ENCODE measurements at regions not wholly inside any gene's neighbourhood (a gene's known extent, or its start where the extent isn't known, plus 50 kb on each side); places are given as distances from the start of the nearest gene placed in this dataset.

DNA sequence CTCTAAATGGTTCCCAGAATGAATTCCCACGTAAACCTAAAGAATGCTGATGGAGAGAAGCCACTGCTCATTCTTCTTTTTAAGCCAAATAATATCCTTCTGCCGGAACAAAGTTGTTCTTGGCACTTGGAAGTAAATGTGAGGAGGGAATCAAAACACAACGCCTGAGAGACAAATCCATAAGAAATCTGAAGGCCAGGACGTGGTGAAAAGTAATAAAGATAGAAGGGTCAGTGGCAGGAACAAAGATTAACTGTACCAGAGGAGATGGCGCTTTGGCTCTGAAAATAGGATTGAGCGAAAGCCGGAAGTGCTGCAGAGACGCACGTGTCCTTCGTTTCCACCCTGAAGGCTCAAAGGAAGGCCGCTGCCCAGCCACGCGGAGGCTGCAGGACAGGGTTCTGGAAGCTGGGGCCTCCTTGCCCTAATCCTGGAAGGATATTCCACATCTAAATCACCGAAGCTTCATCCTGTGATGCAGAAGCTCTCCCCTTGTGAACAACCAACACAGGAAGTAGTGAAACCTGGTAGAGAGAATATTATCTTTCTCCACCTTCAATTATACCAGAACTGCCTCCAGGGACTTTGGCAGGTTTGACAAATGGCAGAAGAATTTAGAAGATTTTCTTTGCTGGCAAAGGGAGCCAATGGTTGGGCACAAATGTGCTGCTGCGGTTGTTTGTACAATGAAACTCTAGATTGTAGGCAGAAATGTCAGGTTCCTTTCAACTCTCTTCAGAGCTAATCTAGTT, 214.6 kb upstream of the SERP2 start:
- Mint-ChIP-seq H3K4me1 (ENCODE audit: low read depth) (peaks cover 21% of the 10 kb centered on the region), H3K27ac (no peak overlapping the region), H3K36me3 (ENCODE audit: low read depth) (no peaks in the 10 kb centered on the region), H3K9me3 (no peaks in the 10 kb centered on the region), H3K27me3 (ENCODE audit: insufficient read depth) (peaks cover 34% of the 10 kb centered on the region), H3K4me3 (no peak overlapping the region)
- no peak for DNase-seq
- TF ChIP-seq, protein P1, sequence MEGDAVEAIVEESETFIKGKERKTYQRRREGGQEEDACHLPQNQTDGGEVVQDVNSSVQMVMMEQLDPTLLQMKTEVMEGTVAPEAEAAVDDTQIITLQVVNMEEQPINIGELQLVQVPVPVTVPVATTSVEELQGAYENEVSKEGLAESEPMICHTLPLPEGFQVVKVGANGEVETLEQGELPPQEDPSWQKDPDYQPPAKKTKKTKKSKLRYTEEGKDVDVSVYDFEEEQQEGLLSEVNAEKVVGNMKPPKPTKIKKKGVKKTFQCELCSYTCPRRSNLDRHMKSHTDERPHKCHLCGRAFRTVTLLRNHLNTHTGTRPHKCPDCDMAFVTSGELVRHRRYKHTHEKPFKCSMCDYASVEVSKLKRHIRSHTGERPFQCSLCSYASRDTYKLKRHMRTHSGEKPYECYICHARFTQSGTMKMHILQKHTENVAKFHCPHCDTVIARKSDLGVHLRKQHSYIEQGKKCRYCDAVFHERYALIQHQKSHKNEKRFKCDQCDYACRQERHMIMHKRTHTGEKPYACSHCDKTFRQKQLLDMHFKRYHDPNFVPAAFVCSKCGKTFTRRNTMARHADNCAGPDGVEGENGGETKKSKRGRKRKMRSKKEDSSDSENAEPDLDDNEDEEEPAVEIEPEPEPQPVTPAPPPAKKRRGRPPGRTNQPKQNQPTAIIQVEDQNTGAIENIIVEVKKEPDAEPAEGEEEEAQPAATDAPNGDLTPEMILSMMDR (IDR thresholded peaks at IDR 0.05) = no peak

DNA sequence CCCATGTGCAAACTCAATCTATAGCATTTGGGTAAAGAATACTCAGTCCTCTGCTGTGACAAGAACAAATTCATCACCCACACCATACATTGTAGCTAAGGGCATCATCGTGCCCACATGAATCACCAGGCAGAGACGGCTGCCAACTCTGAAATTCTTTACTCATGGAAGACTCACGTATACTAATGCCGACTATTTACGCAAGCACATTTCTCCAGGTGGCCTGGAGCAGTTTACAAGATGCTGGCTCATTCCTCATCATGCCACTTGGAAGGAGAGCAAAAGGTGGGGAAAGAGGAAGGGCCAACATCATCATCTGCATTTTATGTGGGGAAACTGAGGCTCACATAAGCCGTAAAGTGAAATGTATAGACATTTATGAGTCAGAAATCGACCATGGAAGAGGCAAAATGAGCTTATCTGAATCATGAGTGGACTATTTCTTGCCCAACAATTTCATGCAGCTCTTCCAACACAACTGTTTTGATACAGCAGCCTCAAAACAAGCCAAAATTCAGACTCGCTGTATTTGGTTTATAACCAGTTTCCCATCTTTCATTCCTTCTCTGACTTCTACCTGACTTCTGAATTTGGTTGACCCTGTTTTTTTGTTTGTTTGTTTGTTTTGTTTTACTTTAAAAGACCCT, 213.9 kb upstream of the SERP2 start:
- TF ChIP-seq, protein P1 (IDR thresholded peaks at IDR 0.05) = no peak
- no peak overlapping the region for H3K27ac Mint-ChIP-seq
- no peaks in the 10 kb centered on the region for H3K9me3 Mint-ChIP-seq
- peaks cover 21% of the 10 kb centered on the region for H3K4me1 Mint-ChIP-seq (ENCODE audit: low read depth)
- peaks cover 37% of the 10 kb centered on the region for H3K27me3 Mint-ChIP-seq (ENCODE audit: insufficient read depth)
- no peaks in the 10 kb centered on the region for H3K36me3 Mint-ChIP-seq (ENCODE audit: low read depth)
- no peak for DNase-seq
- no peak overlapping the region for H3K4me3 Mint-ChIP-seq

DNA sequence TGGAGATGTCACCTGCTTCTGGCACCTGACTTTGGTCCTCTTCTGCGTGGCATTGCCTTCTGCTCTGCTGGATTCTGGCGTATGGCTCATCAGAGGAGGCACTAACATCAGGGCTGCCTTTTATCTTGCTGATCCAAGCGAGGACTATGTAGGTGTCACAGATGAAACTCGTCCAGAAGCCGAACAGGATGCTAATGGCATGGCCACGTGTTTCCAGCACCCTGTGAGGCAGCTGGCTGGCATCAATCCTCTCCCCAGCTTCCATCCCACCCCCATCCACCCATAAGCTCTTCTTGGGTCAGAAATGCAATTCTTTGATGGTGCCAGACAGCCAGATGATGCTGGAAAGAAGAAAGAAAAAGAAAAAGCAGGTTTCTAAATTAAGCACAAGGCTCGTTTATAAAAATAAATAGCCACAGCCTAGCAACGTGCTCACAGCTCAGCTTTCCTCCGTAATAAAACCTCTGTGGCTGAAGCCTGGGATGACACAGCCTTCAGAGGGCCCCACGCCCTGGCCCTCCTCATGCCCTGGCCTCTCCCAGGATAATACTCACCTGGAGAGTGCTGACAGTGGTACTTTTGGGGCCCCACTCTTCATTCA, 212.9 kb upstream of the SERP2 start:
- Mint-ChIP-seq H3K27me3 (ENCODE audit: insufficient read depth) (peaks cover 37% of the 10 kb centered on the region), H3K9me3 (no peaks in the 10 kb centered on the region), H3K36me3 (ENCODE audit: low read depth) (no peaks in the 10 kb centered on the region), H3K4me3 (no peak overlapping the region), H3K27ac (no peak overlapping the region), H3K4me1 (ENCODE audit: low read depth) (peaks cover 17% of the 10 kb centered on the region)
- TF ChIP-seq, protein P1 (IDR thresholded peaks at IDR 0.05) = no peak
- DNase-seq = no peak

DNA sequence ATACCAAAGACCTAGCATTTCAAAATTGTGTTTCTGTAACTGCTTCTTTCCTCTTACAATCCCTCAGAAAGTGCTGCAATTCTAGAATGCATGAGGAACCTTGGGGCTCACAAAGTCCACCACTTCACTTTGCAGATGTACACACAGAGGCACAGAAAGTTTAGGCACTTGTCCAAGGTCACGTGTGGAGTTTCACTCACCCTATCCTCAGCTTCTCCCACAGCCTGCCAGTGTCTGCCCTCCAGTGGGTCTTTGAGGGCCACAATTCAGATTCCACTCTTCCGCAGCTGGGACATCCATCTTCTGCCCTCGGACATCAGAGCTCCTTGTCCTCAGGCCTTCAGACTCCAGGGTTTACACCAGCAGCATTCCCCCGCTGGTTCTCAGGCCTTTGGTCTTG, 210.5 kb upstream of the SERP2 start:
- no peaks in the 10 kb centered on the region for H3K36me3 Mint-ChIP-seq (ENCODE audit: low read depth)
- H3K4me1 Mint-ChIP-seq (ENCODE audit: low read depth) = peaks cover 11% of the 10 kb centered on the region; the same call in 1 of the 2 replicates
- TF ChIP-seq, protein P1 (IDR thresholded peaks at IDR 0.05) = no peak
- no peak overlapping the region for H3K4me3 Mint-ChIP-seq
- peaks cover 35% of the 10 kb centered on the region for H3K27me3 Mint-ChIP-seq (ENCODE audit: insufficient read depth)
- no peaks in the 10 kb centered on the region for H3K9me3 Mint-ChIP-seq
- H3K27ac Mint-ChIP-seq = no peak overlapping the region
- DNase-seq = no peak

DNA sequence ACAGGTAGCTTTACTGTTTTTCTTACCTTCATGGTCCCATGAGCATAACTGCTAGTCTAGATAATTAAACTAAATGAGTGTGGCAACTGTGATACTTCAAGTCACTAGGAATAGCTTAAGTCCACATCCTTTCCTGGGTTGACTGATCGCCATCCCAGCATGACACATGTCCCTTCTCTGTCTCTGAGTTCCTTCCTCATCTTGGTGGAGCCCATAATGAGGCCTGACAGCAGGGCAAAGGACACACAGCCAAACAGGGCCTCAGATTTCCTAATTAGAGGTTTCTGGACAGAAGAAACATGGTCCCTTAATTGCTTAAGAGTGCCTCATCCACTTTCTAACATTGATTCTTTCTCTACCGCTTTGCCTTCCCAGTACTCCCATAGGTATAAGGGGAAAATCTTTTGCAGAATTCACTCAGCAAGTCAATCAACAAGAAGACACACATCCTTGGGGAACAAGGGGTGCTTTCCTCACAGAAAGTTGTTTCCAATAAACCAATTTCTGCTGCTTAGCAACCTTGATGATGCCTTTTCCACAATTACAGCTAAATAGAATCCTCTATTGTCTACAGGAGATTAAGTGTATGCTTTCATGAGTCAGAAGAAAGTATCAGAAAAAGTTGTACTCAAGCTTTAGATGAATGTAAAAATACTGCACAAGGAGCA, 208.3 kb upstream of the SERP2 start:
- peaks cover under 1% of the 10 kb centered on the region; the same call in 1 of the 2 replicates for H3K4me1 Mint-ChIP-seq (ENCODE audit: low read depth)
- H3K36me3 Mint-ChIP-seq (ENCODE audit: low read depth) = no peaks in the 10 kb centered on the region
- H3K27me3 Mint-ChIP-seq (ENCODE audit: insufficient read depth) = peaks cover 30% of the 10 kb centered on the region
- H3K9me3 Mint-ChIP-seq = no peaks in the 10 kb centered on the region
- no peak overlapping the region for H3K4me3 Mint-ChIP-seq
- no peak overlapping the region for H3K27ac Mint-ChIP-seq
- TF ChIP-seq, protein P1 (IDR thresholded peaks at IDR 0.05) = no peak
- no peak for DNase-seq

All from HFFc6 (cell line).